ENCODE measurements at regions not wholly inside any gene's neighbourhood (a gene's known extent, or its start where the extent isn't known, plus 50 kb on each side); places are given as distances from the start of the nearest gene placed in this dataset.
"Not testable (repeated sequence)": the region's sequence is repeated elsewhere in the genome, so short reads cannot be mapped to it uniquely, and the experiment has no call there.

- no peak for DNase-seq (ENCODE audit: low read depth in 1 of 2, low spot score in 1 of 2)
Observed at GRCh38 chr4:180284267-180284666, 1958.9 kb upstream of the TENM3 start.

GRCh38 chr4:180285796-180286195 lies 1957.4 kb upstream of the TENM3 start:
- DNase-seq (ENCODE audit: low read depth in 1 of 2, low spot score in 1 of 2) = no peak

- DNase-seq (ENCODE audit: low read depth in 1 of 2, low spot score in 1 of 2) = no peak
Observed at GRCh38 chr4:180292339-180292738, 1950.9 kb upstream of the TENM3 start.

GRCh38 chr4:180296036-180296599 lies 1947.1 kb upstream of the TENM3 start:
- DNase-seq (ENCODE audit: low read depth in 1 of 2, low spot score in 1 of 2) = no peak

GRCh38 chr4:180304321-180304720 lies 1938.9 kb upstream of the TENM3 start:
- no peak for DNase-seq (ENCODE audit: low read depth in 1 of 2, low spot score in 1 of 2)

GRCh38 chr4:180310616-180311015 lies 1932.6 kb upstream of the TENM3 start:
- no peak for DNase-seq (ENCODE audit: low read depth in 1 of 2, low spot score in 1 of 2)

- no peak for DNase-seq (ENCODE audit: low read depth in 1 of 2, low spot score in 1 of 2)
Observed at GRCh38 chr4:180314972-180315371, 1928.2 kb upstream of the TENM3 start.

- no peak for DNase-seq (ENCODE audit: low read depth in 1 of 2, low spot score in 1 of 2)
Observed at GRCh38 chr4:180330521-180330920, 1912.7 kb upstream of the TENM3 start.

- DNase-seq (ENCODE audit: low read depth in 1 of 2, low spot score in 1 of 2) = no peak
Observed at GRCh38 chr4:180333162-180333561, 1910.0 kb upstream of the TENM3 start.

- DNase-seq (ENCODE audit: low read depth in 1 of 2, low spot score in 1 of 2) = no peak
Observed at GRCh38 chr4:180335566-180335965, 1907.6 kb upstream of the TENM3 start.

GRCh38 chr4:180336494-180337090 lies 1906.6 kb upstream of the TENM3 start:
- no peak for DNase-seq (ENCODE audit: low read depth in 1 of 2, low spot score in 1 of 2)

GRCh38 chr4:180341926-180342325 lies 1901.3 kb upstream of the TENM3 start:
- no peak for DNase-seq (ENCODE audit: low read depth in 1 of 2, low spot score in 1 of 2)

GRCh38 chr4:180350901-180351300 lies 1892.3 kb upstream of the TENM3 start:
- no peak for DNase-seq (ENCODE audit: low read depth in 1 of 2, low spot score in 1 of 2)

- DNase-seq (ENCODE audit: low read depth in 1 of 2, low spot score in 1 of 2) = no peak
Observed at GRCh38 chr4:180356766-180357165, 1886.4 kb upstream of the TENM3 start.

- not testable (repeated sequence) for DNase-seq (ENCODE audit: low read depth in 1 of 2, low spot score in 1 of 2)
Observed at GRCh38 chr4:180360113-180360512, 1883.1 kb upstream of the TENM3 start.

- no peak for DNase-seq (ENCODE audit: low read depth in 1 of 2, low spot score in 1 of 2)
Observed at GRCh38 chr4:180363815-180364214, 1879.4 kb upstream of the TENM3 start.

GRCh38 chr4:180372691-180373090 lies 1870.5 kb upstream of the TENM3 start:
- DNase-seq (ENCODE audit: low read depth in 1 of 2, low spot score in 1 of 2) = no peak

GRCh38 chr4:180377741-180378140 lies 1865.5 kb upstream of the TENM3 start:
- no peak for DNase-seq (ENCODE audit: low read depth in 1 of 2, low spot score in 1 of 2)

GRCh38 chr4:180380733-180381132 lies 1862.5 kb upstream of the TENM3 start:
- DNase-seq (ENCODE audit: low read depth in 1 of 2, low spot score in 1 of 2) = no peak

GRCh38 chr4:180391613-180392012 lies 1851.6 kb upstream of the TENM3 start:
- no peak for DNase-seq (ENCODE audit: low read depth in 1 of 2, low spot score in 1 of 2)

GRCh38 chr4:180394312-180394711 lies 1848.9 kb upstream of the TENM3 start:
- DNase-seq (ENCODE audit: low read depth in 1 of 2, low spot score in 1 of 2) = no peak

GRCh38 chr4:180394730-180395129 lies 1848.5 kb upstream of the TENM3 start:
- no peak for DNase-seq (ENCODE audit: low read depth in 1 of 2, low spot score in 1 of 2)

- DNase-seq (ENCODE audit: low read depth in 1 of 2, low spot score in 1 of 2) = no peak
Observed at GRCh38 chr4:180398564-180398963, 1844.6 kb upstream of the TENM3 start.
